COLO829 (cell line): ENCODE measurements at regions not wholly inside any gene's neighbourhood (a gene's known extent, or its start where the extent isn't known, plus 50 kb on each side); places are given as distances from the start of the nearest gene placed in this dataset.

Experiments used
- DNase-seq: peaks from one replicate; pipeline ENCODE4 v3.0.0; 2012; ENCODE audit warnings: low spot score

DNA sequence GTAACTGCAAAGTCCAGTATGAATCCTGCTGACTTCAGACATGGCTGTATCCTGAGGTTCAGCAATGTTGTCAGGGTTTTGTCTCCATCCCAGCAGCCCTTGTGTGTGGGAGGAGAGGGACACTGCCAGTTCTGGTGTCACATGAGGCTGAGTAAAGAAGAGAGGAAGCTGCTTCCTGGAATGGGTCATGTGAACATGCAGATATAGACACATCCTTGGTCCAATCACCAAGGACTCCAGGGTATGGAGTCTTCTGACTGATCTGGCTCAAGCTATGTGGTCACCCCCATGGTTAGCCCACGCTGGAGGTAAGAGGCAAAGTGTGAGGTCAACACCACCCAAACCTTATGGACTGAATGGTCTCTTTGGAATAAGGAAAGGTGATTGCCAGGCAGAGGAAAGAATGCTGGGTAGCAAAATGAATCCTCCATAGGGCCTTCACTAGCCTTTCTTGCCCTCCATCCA, 134.4 kb upstream of the SLC1A4 start:
- peak; percentile 71 for DNase-seq

DNA sequence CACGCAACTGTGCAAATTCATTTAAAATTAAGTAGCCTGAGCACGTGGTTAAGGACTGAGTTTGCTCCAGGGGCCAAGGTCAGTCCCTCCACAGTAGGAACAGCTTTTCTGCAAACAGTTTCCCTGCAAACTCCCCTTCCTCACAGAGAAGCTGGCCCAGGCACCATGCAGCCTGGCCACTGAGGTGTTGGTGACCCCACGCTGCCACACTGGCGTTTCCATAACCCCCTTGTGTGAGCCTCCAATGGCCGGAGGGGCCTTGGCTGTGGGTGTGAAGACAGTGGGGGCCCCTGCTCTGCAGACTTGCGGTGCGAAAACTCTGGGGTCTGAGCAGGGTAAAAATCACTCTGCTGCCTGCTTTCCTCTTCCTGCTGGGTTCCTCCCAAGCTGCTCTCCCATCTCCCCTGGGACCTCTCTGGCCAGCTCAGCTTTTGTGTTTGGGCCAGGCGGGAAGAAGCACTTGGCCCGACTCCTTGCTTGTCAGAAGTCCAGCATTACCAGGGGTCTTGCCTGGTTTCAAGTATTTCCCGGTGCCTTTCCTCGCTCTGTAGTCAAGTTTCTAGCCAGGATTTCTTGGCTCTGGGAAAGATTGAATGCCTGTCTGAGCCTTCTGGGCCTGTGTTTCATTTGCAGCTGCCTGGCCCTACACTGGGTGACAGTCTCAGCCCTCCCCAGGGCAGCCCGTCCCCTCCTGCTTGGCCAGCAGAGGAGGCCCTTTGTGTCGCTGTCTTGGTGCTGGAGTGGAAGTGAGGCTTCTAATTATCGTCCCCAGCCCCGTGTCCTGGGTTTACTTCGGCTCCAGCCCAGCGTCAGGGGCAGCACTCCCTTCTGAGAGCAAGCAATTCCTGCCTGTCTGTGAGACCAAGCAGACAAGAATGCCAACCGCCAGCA, 131.4 kb upstream of the SLC1A4 start:
- DNase-seq, result peak; percentile 49

DNA sequence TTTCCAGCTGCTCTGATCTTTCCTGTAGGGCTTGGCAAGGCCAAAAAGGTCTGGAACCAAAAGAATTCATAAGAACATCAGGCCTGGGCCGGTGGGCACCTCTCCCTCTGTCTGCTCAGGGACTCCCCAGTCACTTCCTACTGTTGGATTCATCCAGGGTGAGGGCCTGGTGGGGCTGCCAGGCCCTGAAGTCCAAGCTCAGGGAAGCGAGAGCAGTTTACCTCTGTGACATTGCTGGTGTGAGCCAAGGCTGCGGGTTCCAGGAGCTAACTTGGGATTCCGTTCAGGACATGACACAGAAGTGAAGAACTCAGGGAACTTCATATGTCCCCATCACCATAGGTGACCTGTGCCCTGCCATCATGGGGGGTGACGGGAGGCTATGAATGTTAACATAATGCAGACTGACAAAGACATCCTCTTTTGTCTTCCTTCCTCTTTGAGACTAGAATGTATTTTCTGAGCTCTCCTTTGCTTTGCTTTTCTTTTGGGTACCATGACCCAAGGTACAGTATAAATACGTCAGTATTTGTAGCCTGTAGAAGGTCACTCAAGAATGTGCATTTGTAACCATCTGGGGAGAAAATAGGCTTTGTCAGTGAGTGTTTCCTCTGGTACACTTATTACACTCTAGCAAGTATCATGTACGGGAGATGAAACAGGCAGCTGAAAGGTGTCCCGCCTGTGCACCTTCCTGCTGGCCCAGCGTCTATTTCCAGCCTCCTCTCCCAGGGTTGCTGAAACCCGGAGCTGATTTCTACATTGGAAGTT, 130.5 kb upstream of the SLC1A4 start:
- no peak for DNase-seq

DNA sequence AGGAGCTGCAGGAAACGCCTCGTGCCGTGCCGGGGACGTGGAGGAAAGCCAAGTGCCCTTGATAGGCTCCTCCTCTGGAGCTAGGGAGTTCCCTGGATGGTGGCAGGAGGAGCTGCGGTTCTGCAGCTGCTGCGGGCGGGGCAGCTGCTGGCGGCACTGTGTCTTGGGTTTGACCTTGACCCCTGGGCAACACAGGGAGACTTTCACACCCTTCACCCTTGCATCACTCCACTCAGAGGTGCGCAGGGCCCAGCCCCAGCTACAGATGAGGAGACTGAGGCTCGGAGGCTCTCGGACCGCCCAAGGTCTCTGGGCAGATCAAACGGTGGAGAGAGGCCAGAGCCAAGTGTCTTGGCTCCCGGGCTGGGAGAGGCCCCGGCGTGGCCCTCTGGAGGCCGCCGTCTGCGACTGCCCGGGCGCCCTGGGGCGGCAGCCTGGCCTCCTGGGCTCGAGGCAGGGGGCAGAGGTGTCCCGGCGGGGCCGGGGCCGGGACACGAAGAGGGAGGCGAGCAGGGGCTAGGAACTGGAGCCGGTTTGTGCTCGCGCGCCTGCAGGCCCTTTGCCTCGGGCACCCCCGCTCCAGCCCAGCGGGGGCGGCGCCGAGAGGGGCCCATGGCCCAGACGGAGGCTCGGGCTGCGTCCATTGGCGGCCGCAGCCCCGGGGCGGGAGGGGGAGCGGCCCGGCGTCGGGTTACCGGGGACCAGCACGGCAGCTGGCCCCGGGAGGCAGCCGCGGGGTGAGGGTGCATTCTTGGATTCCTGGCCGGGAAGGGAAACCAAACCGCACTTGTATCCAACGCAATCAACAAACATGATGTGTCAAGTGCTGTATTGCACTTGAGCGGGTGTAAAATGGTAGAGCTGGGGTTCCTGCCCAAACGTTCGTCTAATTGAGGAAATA, 129.6 kb upstream of the SLC1A4 start:
- DNase-seq, result no peak

DNA sequence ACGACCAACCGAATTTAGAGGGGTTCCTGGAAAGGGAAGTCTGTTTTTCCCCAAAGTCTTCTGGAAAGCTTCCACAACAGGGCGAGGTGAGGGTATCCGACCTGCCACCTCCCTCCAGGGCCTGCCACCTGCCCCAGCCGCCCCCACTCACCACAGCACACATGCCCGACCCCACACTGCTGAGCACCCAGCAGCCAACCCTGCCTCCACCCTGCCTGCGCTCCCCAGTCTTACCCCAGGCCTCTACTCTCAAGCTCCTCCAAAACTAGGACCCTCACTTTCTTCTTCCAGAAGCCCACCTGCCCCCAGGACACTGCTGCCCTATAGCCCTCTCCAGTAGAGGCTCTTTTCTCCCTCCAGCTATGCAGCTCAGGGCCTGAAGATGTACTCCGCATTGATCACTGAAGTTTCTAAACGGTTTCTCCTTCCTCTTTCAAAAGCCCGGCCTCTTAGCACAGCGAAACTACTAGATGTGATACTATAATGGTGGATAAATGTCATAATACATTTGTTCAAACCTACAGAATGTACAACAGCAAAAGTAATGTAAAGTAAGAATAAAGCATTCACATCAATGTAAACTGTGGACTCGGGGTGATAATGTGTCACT, 128.8 kb upstream of the SLC1A4 start:
- no peak for DNase-seq

DNA sequence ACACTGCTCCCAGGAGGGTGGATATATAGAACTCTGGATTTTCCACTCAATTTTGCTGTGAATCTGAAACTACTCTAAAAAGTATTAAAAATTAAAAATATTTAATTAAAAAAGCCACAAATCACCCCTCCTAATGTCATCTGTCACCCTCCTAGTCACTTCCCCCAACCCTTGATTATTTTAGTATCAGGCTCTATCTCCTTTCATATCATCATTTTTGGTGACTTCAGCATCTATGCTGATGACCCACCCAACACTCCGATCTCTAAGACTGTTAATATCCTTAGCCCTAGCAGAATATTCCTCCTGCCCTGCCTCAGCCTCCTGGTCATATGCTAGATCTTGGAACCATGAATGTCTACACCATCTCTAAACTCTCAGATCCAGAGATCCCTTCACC, 128.3 kb upstream of the SLC1A4 start:
- DNase-seq, result no peak

DNA sequence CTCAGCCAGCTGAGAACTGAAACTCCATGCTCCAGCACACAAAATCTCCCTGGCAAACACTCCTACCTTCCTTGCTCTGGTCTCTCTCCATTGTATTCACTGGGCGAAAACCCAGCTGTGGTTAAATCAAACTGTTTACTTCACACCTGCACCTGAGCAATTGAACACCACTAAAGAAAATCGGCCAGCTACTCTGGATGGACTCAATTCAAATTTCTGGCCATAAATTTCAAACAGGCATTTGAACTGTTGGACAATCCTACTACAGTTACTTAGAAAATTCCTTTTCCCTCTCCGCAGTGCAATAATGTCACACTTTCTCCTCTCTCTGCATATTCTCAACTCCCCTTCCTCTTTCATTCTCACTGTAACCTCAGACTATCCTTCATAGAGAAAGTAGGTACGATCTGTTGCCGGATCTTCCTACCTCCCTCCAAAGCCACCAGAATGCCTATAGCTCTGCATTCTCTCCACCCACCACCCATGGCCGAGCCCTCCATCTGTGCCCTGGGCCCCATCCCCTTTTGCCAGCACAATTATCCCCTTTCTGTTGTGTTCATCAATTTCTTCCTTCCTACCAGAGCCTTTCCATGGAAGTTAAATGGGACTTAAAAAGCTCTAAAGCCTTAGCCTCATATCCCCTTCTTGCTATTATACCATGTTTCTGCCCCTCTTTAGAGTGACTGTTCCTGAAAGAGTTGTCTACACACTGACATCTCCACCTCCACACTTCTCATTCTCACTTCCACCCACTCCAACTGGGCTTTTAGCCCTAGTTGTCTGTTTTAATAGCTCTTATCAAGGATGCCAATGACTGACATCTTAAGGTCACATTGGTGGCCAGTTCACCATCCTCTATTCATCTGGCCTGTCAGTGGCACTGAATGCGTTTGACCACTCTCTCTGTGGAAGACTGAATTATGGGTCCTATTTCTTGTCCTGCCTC, 127.5 kb upstream of the SLC1A4 start:
- DNase-seq, result no peak

DNA sequence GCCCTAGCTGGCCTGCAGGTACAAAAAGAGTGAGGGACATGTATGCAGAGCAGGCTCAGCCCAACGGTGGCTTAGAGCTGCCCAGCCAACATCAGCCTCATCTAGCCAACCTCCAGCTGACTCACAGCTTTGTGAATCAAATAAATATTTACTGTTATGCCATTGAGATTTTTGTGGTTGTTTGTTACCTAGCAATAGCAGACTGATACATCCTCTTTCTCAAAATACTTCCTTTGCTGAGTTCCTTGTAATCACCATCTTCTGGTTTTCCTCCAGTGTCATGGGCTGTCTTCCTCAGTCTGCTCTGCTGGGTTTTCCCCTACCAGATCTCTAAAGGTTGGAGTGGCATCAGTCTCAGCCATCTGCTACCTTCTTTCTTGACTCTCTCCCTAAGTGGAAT, 126.6 kb upstream of the SLC1A4 start:
- DNase-seq, result no peak

DNA sequence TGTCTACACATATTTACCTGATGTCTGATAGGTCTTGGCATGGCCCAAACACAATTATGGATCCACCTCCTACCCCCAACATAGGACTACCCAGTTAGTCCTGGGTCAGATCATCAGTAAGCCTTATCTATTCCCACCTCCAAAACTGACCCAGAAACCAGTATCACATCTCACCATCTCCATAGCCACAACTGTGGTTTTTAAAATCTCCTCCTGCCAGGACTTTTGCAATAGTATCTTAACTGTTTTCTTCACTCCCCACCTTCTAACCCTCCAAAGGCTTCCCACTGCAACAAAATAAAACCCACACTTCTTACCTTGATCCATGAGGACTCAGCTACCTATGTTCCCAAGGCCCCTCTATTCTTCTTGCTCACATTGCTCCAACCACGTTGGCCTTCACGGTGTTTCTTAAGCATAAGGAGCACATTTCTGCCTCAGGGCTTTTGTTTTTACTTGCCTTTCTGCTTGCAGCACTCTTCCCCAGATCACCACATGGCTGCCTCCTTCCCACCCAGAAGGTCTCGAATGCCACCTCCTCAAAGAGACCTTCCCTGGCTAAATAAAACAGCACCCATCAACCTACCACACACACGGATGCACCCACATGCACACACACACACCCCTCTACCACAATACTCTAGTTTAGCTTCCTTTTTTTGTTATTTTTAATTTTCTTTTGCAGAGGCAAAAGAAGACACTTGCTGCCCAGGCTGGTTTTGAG, 125.9 kb upstream of the SLC1A4 start:
- DNase-seq, result no peak

DNA sequence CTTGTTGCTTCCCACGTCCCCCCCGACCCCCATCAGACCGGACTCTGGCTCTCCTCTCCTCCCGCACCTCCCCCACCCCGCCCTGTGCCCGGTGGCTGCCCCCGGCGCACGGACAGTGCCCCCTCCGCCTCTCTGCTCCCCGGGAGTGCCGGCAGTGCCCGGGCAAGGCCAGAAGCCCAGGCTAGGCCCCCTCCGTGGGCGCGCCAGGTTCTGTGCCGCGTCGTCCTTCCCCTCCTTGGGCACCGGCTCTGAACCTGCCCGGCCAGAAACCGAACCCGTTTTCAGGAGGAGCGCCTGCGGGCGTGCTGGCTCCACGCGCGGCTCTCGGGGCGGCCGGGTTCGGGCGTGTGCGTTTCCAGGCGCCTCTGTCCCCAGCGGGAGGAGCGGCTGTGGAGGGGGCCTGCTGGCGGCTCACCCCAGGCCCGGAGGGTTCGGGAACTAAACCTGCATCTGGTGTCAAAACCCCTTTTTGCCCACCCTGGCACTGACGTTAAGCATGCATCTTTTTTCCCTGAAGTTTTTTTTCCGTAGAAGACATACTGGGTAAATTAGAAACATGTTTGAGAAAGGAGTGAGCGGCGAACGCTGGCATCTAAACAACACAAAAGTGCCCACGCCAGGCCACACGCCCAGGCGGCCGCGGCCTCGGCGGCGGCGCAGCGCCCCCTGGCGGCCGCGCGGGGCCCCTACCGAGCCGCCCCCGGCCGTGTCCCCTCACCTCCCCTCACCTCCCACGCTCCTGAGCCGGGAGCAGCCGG, 123.9 kb upstream of the SLC1A4 start:
- DNase-seq, result peak; percentile 57

DNA sequence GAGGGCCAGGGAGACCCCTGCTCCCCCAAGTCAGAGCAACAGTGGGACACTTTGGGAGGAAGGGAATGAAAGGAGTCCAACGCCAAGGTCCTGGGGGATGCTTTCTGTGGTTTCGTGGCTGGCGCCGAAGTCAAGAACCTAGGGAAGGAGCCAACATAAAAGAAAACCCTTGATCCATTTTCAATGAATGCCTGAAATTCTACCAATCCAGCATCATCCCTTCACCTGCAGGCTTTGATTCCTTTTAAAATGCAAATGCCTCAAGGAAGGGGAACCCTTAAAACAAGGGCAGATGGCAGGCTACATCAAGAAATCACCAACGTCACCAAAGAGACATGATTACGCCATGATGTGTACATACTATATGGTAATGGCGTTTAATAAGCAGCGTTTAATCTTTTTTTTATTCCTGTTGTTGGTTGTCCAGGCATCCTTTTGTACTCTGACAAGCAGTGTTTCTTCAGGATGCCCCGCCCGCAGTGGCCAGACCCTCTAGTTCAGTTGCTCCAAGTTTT, 123.3 kb upstream of the SLC1A4 start:
- no peak for DNase-seq

DNA sequence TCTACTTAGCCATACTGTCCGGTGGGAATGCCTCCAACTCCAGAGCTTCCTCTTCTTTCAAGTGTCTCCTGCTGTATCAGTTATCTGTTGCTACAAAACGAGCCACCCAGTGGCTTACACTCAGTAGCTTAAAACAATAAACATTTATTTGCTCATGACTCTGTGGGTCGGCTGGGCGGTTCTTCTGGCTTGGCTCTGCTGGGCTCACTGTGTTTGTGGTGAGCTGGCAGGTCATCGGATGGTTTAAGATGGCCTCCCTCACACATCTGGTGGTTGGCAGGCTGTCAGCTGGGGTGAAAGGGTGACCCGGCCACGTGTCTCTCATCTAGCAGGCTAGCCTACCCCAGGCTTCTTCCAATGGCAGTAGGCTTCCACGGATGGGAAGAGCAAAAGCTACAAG, 122.4 kb upstream of the SLC1A4 start:
- no peak for DNase-seq

DNA sequence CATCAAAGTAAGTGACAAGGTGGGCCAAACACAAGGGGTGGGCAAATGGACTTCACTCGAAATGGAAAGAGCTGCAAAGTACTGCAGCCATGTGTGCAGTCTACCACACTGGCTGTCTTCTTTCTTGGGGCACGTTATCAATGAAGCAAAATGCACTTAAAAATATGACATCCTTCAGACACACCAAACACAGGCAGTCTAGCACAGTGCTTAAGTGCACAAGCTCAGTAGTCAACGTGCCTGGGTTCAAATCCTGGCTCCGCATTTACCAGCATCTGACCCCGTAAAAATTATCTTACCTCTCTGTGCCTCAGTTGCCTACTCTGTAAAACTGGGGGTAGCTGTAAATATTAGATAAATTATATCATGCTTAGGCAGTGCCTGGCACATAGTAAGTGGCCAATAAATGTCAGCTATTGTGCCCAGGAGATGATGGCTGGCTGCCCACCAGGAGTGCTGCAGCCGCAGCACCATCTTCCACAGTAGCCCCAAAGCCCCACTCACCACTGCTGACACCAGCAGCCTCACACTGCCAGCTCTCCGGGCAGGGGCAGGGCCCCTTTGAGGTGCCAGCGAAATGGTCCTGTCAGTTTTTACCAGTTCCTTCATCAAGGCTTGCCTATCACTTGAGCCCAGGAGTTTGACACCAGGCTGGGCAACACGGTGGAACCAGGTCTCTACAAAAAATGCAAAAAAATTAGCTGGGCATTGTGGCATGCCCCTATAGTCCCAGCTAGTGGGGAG, 121.8 kb upstream of the SLC1A4 start:
- no peak for DNase-seq

DNA sequence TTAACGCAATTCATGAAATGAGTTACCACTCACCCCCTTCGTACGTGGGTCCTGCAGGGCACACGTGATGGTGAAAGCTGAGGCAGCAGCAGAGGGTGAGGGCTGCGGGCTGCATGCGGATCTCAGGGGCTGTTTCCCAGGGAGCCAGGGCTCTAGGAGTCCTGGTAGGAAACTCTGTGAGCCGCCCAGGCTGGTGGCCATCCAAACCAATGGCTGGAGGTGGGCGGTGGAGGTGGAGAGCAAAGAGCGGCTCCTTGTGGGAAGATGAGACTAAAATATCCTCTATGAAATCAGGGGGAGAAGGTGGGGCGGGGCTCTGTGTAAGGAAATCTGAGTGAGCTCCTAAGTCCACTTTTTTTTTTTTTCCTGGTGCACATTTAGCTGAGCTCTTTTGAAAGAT, 120.1 kb upstream of the SLC1A4 start:
- DNase-seq, result no peak

DNA sequence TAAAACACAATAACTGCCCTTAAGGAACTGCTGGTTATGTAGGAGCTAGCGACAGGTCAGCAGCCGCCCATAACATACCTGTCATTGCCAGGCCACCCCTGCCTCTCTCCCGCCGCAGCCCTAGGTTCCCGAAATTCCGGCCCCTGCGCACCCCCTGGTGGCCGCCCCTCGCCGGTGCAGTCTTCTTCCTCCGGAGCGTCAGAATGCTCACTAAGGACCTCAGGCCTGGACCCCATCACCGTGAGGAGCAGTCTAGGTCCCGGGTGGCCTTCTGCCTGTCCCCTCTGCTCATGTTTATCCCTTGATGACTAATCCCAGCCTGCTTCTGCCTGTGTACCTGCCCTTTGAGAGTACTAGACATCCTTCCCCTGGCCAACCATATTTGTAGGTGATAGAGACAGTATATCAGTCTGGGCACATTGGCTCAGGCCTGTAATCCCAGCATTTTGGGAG, 115.7 kb upstream of the SLC1A4 start:
- no peak for DNase-seq

DNA sequence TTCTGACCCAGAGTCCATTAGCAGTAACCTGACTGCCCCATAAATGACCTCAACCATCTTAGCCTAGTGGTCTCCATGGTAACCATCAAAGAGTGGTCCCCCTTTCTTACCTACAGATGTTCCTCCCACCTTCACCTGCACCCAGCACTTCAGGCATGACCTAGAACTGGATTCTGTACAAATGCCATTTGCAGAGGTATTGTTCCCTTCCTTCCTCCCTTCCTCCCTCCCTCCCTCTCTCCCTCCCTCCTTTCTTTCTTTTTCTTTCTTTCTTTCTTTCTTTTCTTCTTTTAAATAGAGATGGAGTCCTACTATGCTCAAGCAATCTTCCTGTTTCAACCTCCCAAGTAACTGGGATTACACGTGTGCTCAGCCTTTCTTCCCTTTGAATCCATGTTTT, 114.6 kb upstream of the SLC1A4 start:
- no peak for DNase-seq

DNA sequence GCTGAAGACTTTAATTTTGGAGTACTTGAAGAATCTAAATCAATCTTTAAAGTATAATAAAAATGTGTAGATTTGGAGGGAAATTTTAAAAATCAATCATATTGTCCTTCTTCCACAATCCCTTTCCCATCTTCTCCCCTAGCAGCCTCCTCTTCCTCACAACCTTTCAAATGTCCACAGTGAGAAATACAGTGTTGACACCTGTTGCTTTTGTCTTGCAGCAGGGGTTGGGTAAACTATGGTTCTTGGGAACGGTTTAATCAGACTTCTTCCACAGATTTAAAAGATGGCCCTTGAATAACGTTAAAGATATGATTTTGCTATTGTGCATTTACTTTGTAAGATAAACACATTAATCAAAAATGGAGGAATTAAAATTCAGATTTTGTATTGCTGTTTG, 113.8 kb upstream of the SLC1A4 start:
- no peak for DNase-seq

DNA sequence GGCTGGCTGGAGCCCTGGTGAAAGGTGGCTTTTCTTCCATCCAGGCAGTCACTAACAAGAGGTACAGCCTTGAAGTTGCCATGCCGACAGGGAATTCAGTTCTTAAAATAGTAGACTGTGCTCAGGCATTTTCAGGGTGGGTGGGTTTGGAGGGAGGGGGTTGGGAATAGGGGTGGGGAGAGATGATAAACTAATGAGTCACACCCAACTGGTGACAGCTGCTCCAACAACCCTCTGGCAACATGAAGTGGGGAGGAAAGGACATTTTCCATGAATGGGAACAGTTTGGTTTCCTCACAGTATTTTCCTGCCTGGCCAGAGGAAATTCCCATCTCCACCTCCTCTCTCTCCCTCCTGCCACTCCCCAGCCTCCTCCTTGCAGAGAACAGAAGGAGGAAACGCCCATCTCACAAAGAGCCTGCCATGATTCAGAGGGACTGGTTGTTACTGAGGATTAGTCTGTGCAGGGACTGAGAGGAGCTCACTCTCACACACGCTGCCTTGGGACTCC, 113.0 kb upstream of the SLC1A4 start:
- peak; percentile 71 for DNase-seq
